Prostate gland (tissue), 2 donors: ENCODE measurements at regions not wholly inside any gene's neighbourhood (a gene's known extent, or its start where the extent isn't known, plus 50 kb on each side); places are given as distances from the start of the nearest gene placed in this dataset.

Source experiments
- CTCF ChIP-seq, 4 experiments: fragments of 200-600 bp in 2 of 4; fragments of 450-650 bp in 2 of 4; sonication (generic) in 2 of 4; IDR thresholded peaks; 1 replicate in 3 of 4; 2 replicates in 1 of 4; pipeline ENCODE4 v1.5.1; 2016 to 2019; ENCODE audit warnings: antibody characterized with exemption in 4 of 4, mild to moderate bottlenecking in 2 of 4, moderate library complexity in 2 of 4
- POLR2A ChIP-seq: fragments of 450-650 bp; IDR thresholded peaks from one replicate; pipeline ENCODE4 v1.6.1; 2016; ENCODE audit warnings: antibody characterized with exemption, mild to moderate bottlenecking
- POLR2AphosphoS5 ChIP-seq: sonication (generic); formaldehyde crosslinking; IDR thresholded peaks from one replicate; pipeline ENCODE4 v1.6.1; 2017; ENCODE audit warnings: antibody characterized with exemption

- TF ChIP-seq CTCF (IDR thresholded peaks at IDR 0.05) (no peak), POLR2A (no peak), POLR2AphosphoS5 (no peak)
Measured at GRCh38 chr10:129396021-129396722, 70.9 kb upstream of the MGMT start.
